Aorta (tissue), 5 donors: ENCODE measurements at regions not wholly inside any gene's neighbourhood (a gene's known extent, or its start where the extent isn't known, plus 50 kb on each side); places are given as distances from the start of the nearest gene placed in this dataset.

Experiments
- ATAC-seq: fragments of 200-7000 bp; cut with Tn5 transposase; one replicate; pipeline ENCODE4 v1.9.1; 2022; ENCODE audit warnings: moderate library complexity; ENCODE audit not compliant: low FRiP score
- DNase-seq, 2 donors: peaks; one replicate each; pipeline ENCODE4 v3.0.0-alpha.2; 2020
- H3K27ac ChIP-seq, 2 donors: one replicate each; pipeline ENCODE4 v1.5.1; 2013; ENCODE audit warnings: low read length in 2 of 2, mild to moderate bottlenecking in 2 of 2, moderate library complexity in 2 of 2, control low read depth in 1 of 2, inconsistent platforms in 1 of 2, low read depth in 1 of 2
- H3K27me3 ChIP-seq, 2 donors: one replicate each; pipeline ENCODE4 v1.6.1; 2013; ENCODE audit warnings: control low read depth in 1 of 2, low read length in 1 of 2, mild to moderate bottlenecking in 1 of 2, moderate library complexity in 1 of 2; ENCODE audit not compliant: insufficient read depth in 2 of 2, control insufficient read depth in 1 of 2
- H3K36me3 ChIP-seq, 2 donors: one replicate each; pipeline ENCODE4 v1.6.1; 2013; ENCODE audit warnings: control low read depth in 1 of 2, low read length in 1 of 2, mild to moderate bottlenecking in 1 of 2; ENCODE audit not compliant: insufficient read depth in 2 of 2, control insufficient read depth in 1 of 2
- H3K4me1 ChIP-seq, 2 donors: one replicate each; pipeline ENCODE4 v1.6.1; 2013; ENCODE audit warnings: low read length in 2 of 2, control low read depth in 1 of 2, mild to moderate bottlenecking in 1 of 2, moderate library complexity in 1 of 2; ENCODE audit not compliant: insufficient read depth in 2 of 2, control insufficient read depth in 1 of 2
- H3K4me3 ChIP-seq, 2 donors: one replicate each; pipeline ENCODE4 v1.5.1; 2013; ENCODE audit warnings: low read length in 2 of 2, control low read depth in 1 of 2, mild to moderate bottlenecking in 1 of 2
- H3K9me3 ChIP-seq: one replicate; pipeline ENCODE4 v1.6.1; 2013; ENCODE audit warnings: mild to moderate bottlenecking, low read length; ENCODE audit not compliant: control insufficient read depth
- WGBS, 2 donors: extraction: QIAGEN DNeasy Blood & Tissue Kit; methylation state at CpG; one replicate each; pipeline ENCODE4 v1.1.7; 2013; 5-methylcytosine and 5-hydroxymethylcytosine counted together
- intact Hi-C, 2 donors: fragments of 100-400 bp; cut with DNase I; formaldehyde crosslinking; loops; one replicate each; pipeline versions ENCODE4 v1.14.2 to v1.15.0; 2022
- donor health status: healthy with polysubstance abuse.
- donor health status: Bipolar disorder and iron deficiency.
- donor health status: DM: no; HTN: no; CAD: no.
- donor health status: DM: no; HTN: no; CAD: no.
- donor health status: DM: yes; HTN: yes; CAD: no.

- Histone ChIP-seq H3K4me1 (no peaks in the 10 kb centered on the region), H3K27ac (no peak overlapping the region), H3K9me3 (peaks cover 4% of the 10 kb centered on the region), H3K27me3 (no peaks in the 10 kb centered on the region), H3K4me3 (no peak overlapping the region), H3K36me3 (no peaks in the 10 kb centered on the region)
- DNase-seq (no peak), ATAC-seq (peak; percentile 46)
- WGBS, 2 donors: 92 to 96% methylated on average over 11 of the region's 11 CpGs
- intact Hi-C loops: no loop called here
Observed at GRCh38 chr15:81069909-81070308, 64.2 kb upstream of the CFAP161 start.

GRCh38 chr15:81071120-81071519, 63.0 kb upstream of the CFAP161 start:
- 7 to 8% methylated on average over 1 of the region's 1 CpG for WGBS, 2 donors

GRCh38 chr15:81071705-81072104, 62.4 kb upstream of the CFAP161 start:
- H3K27me3 ChIP-seq: no peaks in the 10 kb centered on the region
- ATAC-seq (no peak), DNase-seq (no peak)
- no peaks in the 10 kb centered on the region for H3K36me3 ChIP-seq
- no peak overlapping the region for H3K27ac ChIP-seq
- 48 to 54% methylated on average over 2 of the region's 2 CpGs for WGBS, 2 donors
- peaks cover 4% of the 10 kb centered on the region for H3K9me3 ChIP-seq
- intact Hi-C loops: no loop called here
- no peaks in the 10 kb centered on the region for H3K4me1 ChIP-seq
- H3K4me3 ChIP-seq: no peak overlapping the region

More at GRCh38 chr15:81071120-81071519, 63.0 kb upstream of the CFAP161 start:
- H3K4me3 ChIP-seq: no peak overlapping the region
- H3K27me3 ChIP-seq: no peaks in the 10 kb centered on the region
- H3K9me3 ChIP-seq: peaks cover 4% of the 10 kb centered on the region
- intact Hi-C loops: no loop called here
- H3K27ac ChIP-seq: no peak overlapping the region
- H3K4me1 ChIP-seq: no peaks in the 10 kb centered on the region
- no peaks in the 10 kb centered on the region for H3K36me3 ChIP-seq
- DNase-seq (peak in 1 of 2 donors; percentile 52), ATAC-seq (peak; percentile 75)

- no peaks in the 10 kb centered on the region for H3K4me1 ChIP-seq
- H3K4me3 ChIP-seq: no peak overlapping the region
- WGBS, 2 donors: 79 to 89% methylated on average over 5 of the region's 5 CpGs
- H3K9me3 ChIP-seq: peaks cover 4% of the 10 kb centered on the region
- H3K36me3 ChIP-seq: no peaks in the 10 kb centered on the region
- no peak overlapping the region for H3K27ac ChIP-seq
- ATAC-seq (no peak), DNase-seq (no peak)
- intact Hi-C loops: no loop called here
- H3K27me3 ChIP-seq: no peaks in the 10 kb centered on the region
Observed at GRCh38 chr15:81072551-81072950, 61.5 kb upstream of the CFAP161 start.

- intact Hi-C loops: no loop called here
- Histone ChIP-seq H3K4me3 (no peak overlapping the region), H3K9me3 (peaks cover 4% of the 10 kb centered on the region), H3K27me3 (no peaks in the 10 kb centered on the region), H3K4me1 (no peaks in the 10 kb centered on the region), H3K36me3 (no peaks in the 10 kb centered on the region), H3K27ac (no peak overlapping the region)
- DNase-seq (no peak), ATAC-seq (no peak)
- 43 to 81% methylated on average over 1 of the region's 1 CpG for WGBS, 2 donors
Observed at GRCh38 chr15:81073801-81074200, 60.3 kb upstream of the CFAP161 start.

GRCh38 chr15:81074773-81075172, 59.3 kb upstream of the CFAP161 start:
- no peaks in the 10 kb centered on the region for H3K27me3 ChIP-seq
- DNase-seq: no peak
- no peaks in the 10 kb centered on the region for H3K36me3 ChIP-seq
- no peak overlapping the region for H3K4me3 ChIP-seq
- 28 to 30% methylated on average over 2 of the region's 2 CpGs for WGBS, 2 donors
- H3K9me3 ChIP-seq: peaks cover 4% of the 10 kb centered on the region
- H3K4me1 ChIP-seq: no peaks in the 10 kb centered on the region
- no peak overlapping the region for H3K27ac ChIP-seq
- no peak for ATAC-seq
- intact Hi-C loops: no loop called here

- WGBS, 2 donors: 81 to 91% methylated on average over 3 of the region's 3 CpGs
- intact Hi-C loops: no loop called here
- no peak overlapping the region for H3K27ac ChIP-seq
- no peaks in the 10 kb centered on the region for H3K4me1 ChIP-seq
- H3K27me3 ChIP-seq: no peaks in the 10 kb centered on the region
- DNase-seq: no peak
- no peak overlapping the region for H3K4me3 ChIP-seq
- ATAC-seq: no peak
- peaks cover 4% of the 10 kb centered on the region for H3K9me3 ChIP-seq
- H3K36me3 ChIP-seq: no peaks in the 10 kb centered on the region
Observed at GRCh38 chr15:81075272-81075671, 58.8 kb upstream of the CFAP161 start.

- H3K27ac ChIP-seq: no peak overlapping the region
- no peaks in the 10 kb centered on the region for H3K27me3 ChIP-seq
- no peak overlapping the region for H3K4me3 ChIP-seq
- H3K4me1 ChIP-seq: no peaks in the 10 kb centered on the region
- intact Hi-C loops: no loop called here
- ATAC-seq: no peak
- WGBS, 2 donors: 90 to 92% methylated on average over 2 of the region's 2 CpGs
- no peak for DNase-seq
- no peaks in the 10 kb centered on the region for H3K9me3 ChIP-seq
- H3K36me3 ChIP-seq: no peaks in the 10 kb centered on the region
Observed at GRCh38 chr15:81080996-81081395, 53.1 kb upstream of the CFAP161 start.

- Histone ChIP-seq H3K4me3 (no peak overlapping the region), H3K36me3 (no peaks in the 10 kb centered on the region), H3K9me3 (no peaks in the 10 kb centered on the region), H3K27me3 (no peaks in the 10 kb centered on the region), H3K27ac (no peak overlapping the region), H3K4me1 (no peaks in the 10 kb centered on the region)
- DNase-seq: no peak
- WGBS, 2 donors: 96 to 99% methylated on average over 3 of the region's 3 CpGs
- no peak for ATAC-seq
- intact Hi-C loops: no loop called here
Observed at GRCh38 chr15:81083201-81083600, 50.9 kb upstream of the CFAP161 start.
